Upper lobe of left lung (tissue), 6 donors: ENCODE measurements at regions not wholly inside any gene's neighbourhood (a gene's known extent, or its start where the extent isn't known, plus 50 kb on each side); places are given as distances from the start of the nearest gene placed in this dataset.

ENCODE experiments used
- ATAC-seq, 2 donors: fragments of 200-7000 bp; cut with Tn5 transposase; one replicate each; pipeline ENCODE4 v1.9.1; 2022; ENCODE audit warnings: mild to moderate bottlenecking in 2 of 2, moderate library complexity in 2 of 2; ENCODE audit not compliant: low FRiP score in 2 of 2
- DNase-seq, 2 donors: peaks; one replicate each; pipeline ENCODE4 v3.0.0-alpha.2; 2019 to 2020
- H3K27ac ChIP-seq, 4 donors: fragments of 200-600 bp; sonication (generic); one replicate each; pipeline ENCODE4 v1.5.1; 2016 to 2019
- H3K27me3 ChIP-seq, 4 donors: fragments of 200-600 bp; sonication (generic); one replicate each; pipeline ENCODE4 v1.5.1; 2017 to 2019
- H3K36me3 ChIP-seq, 4 donors: fragments of 200-600 bp; sonication (generic); one replicate each; pipeline ENCODE4 v1.5.1; 2016 to 2019
- H3K4me1 ChIP-seq, 4 donors: fragments of 200-600 bp; sonication (generic); one replicate each; pipeline ENCODE4 v1.5.1; 2018 to 2019
- H3K4me3 ChIP-seq, 4 donors: fragments of 200-600 bp; sonication (generic); one replicate each; pipeline ENCODE4 v1.5.1; 2017 to 2019; ENCODE audit warnings: mild to moderate bottlenecking in 2 of 4, moderate library complexity in 1 of 4
- H3K9me3 ChIP-seq, 4 donors: fragments of 200-600 bp; sonication (generic); one replicate each; pipeline ENCODE4 v1.5.1; 2018 to 2019
- EP300 ChIP-seq, 4 donors: sonication (generic); formaldehyde crosslinking; IDR thresholded peaks; one replicate each; pipeline ENCODE4 v1.5.1; 2017; ENCODE audit warnings: antibody characterized with exemption in 4 of 4, control low read depth in 2 of 4
- POLR2A ChIP-seq, 4 donors: fragments of 450-650 bp; IDR thresholded peaks; one replicate each; pipeline ENCODE4 v1.5.1; 2016 to 2017; ENCODE audit warnings: antibody characterized with exemption in 4 of 4, mild to moderate bottlenecking in 2 of 4
- POLR2AphosphoS5 ChIP-seq, 2 donors: sonication (generic); formaldehyde crosslinking; IDR thresholded peaks; one replicate each; pipeline ENCODE4 v1.5.1; 2017; ENCODE audit warnings: antibody characterized with exemption in 2 of 2
- WGBS, 2 donors: methylation state at CpG; one replicate each; pipeline ENCODE4 v1.1.5; 2017 to 2018; 5-methylcytosine and 5-hydroxymethylcytosine counted together
- TF ChIP-seq, protein P1 (sequence below), 6 experiments: fragments of 450-650 bp in 4 of 6; fragments of 200-600 bp in 2 of 6; sonication (generic) in 2 of 6; IDR thresholded peaks; one replicate each; pipeline ENCODE4 v1.5.1; 2016 to 2019; ENCODE audit warnings: antibody characterized with exemption in 6 of 6
- donor health status: DM: no; HTN: no; CAD: no; lungs with moderate emphysema.
- donor health status: DM: no; HTN: yes; CAD: no; lungs with severe emphysema.

DNA sequence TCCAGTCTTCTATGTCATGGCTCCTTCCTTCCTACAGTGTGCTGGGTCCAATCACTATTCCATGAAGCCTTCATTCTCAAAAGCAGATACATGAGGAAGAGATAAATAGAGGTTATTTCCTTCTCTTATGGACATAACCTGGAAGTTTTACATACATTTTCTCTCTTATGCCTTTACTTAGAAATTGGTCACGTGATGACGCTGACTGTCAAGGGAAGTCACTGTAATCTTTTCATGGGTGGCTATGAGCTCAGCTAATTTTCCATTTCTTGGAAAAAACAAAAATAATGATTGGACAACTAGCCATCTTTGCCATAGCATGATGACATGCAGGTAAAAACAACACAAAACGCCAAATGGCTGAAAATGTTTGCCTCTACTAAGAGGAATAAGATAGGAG, 151.6 kb upstream of the PRSS16 start:
- Histone ChIP-seq H3K27me3 (peaks cover 0 to 7% (median 0%) of the 10 kb centered on the region in 4 donors), H3K4me1 (peaks cover 0 to 13% (median 5%) of the 10 kb centered on the region in 4 donors), H3K36me3 (no peaks in the 10 kb centered on the region), H3K4me3 (no peak overlapping the region), H3K9me3 (no peaks in the 10 kb centered on the region), H3K27ac (no peak overlapping the region)
- DNase-seq (no peak), ATAC-seq (no peak)
- 86 to 89% methylated on average over 3 of the region's 3 CpGs for WGBS, 2 donors
- no peak for TF ChIP-seq POLR2A (IDR thresholded peaks at IDR 0.05)
- TF ChIP-seq, protein P1, sequence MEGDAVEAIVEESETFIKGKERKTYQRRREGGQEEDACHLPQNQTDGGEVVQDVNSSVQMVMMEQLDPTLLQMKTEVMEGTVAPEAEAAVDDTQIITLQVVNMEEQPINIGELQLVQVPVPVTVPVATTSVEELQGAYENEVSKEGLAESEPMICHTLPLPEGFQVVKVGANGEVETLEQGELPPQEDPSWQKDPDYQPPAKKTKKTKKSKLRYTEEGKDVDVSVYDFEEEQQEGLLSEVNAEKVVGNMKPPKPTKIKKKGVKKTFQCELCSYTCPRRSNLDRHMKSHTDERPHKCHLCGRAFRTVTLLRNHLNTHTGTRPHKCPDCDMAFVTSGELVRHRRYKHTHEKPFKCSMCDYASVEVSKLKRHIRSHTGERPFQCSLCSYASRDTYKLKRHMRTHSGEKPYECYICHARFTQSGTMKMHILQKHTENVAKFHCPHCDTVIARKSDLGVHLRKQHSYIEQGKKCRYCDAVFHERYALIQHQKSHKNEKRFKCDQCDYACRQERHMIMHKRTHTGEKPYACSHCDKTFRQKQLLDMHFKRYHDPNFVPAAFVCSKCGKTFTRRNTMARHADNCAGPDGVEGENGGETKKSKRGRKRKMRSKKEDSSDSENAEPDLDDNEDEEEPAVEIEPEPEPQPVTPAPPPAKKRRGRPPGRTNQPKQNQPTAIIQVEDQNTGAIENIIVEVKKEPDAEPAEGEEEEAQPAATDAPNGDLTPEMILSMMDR (IDR thresholded peaks at IDR 0.05) = no peak
- no peak for TF ChIP-seq POLR2AphosphoS5 (IDR thresholded peaks at IDR 0.05)
- no peak for TF ChIP-seq EP300 (IDR thresholded peaks at IDR 0.05)

DNA sequence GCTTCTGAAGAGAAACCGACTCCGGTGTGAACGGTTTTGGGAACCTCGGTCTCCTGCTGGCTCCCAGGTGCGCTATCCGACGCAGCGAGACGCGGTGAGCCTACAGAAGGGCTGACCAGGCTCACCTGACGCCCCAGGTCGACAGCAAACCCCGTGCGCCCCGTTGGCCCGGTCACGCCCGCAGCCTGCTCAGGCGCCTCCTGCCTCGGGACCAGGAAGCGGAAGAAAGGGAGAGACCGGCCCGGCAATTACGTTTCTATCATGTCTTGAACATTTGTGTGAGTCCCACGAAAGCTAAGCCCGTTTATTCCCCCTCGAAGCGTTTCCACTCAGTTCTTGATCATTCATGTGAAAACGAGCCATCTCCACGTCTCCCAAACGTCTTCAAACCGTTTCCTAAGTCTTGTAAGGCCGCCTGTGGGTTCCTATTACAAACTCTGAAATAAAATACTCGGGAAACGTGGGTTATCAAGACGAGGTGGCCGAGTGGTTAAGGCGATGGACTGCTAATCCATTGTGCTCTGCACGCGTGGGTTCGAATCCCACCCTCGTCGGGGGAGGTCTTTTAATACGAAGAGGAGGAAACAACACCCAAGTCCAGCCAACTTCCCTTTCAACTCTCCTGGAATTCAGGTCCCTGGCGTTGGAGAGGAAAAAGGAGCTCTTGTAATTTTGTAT, 150.5 kb upstream of the PRSS16 start:
- no peaks in the 10 kb centered on the region for H3K36me3 ChIP-seq
- no peak overlapping the region for H3K27ac ChIP-seq
- peak; percentile 63 to 86 for DNase-seq
- peak overlapping the region; percentile 18 to 51 (median 38) for H3K4me3 ChIP-seq
- H3K27me3 ChIP-seq = peaks cover 0 to 5% (median 0%) of the 10 kb centered on the region in 4 donors
- WGBS, 2 donors = 1 to 2% methylated on average over 27 to 45 of the region's 45 CpGs
- peak; percentile 56 to 61 for ATAC-seq
- no peak for TF ChIP-seq POLR2A (IDR thresholded peaks at IDR 0.05)
- TF ChIP-seq EP300 (IDR thresholded peaks at IDR 0.05) = no peak
- no peak for TF ChIP-seq POLR2AphosphoS5 (IDR thresholded peaks at IDR 0.05)
- TF ChIP-seq, protein P1 (IDR thresholded peaks at IDR 0.05) = no peak
- H3K9me3 ChIP-seq = no peaks in the 10 kb centered on the region
- H3K4me1 ChIP-seq = peaks cover 0 to 11% (median 3%) of the 10 kb centered on the region in 4 donors

DNA sequence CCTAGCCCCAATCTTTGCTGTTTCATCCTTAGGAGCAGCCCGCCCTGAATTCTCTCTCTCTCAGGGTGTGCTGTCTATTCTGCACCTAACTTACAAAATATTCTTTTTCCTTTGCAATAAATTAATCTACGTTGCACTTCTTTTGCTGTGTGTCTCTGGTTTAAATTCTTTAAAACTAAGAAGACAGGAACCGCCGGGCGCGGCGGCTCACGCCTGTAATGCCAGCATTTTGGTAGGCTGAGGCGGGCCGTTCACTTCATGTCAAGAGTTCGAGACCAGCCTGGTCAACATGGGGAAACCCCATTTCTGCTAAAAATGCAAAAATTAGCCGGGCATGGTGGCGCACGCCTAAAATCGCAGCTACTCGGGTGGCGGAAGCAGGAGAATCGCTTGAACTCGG, 148.5 kb upstream of the PRSS16 start:
- Histone ChIP-seq H3K27ac (no peak overlapping the region), H3K27me3 (no peaks in the 10 kb centered on the region), H3K9me3 (no peaks in the 10 kb centered on the region), H3K4me1 (peaks cover 0 to 7% (median 3%) of the 10 kb centered on the region in 4 donors), H3K36me3 (no peaks in the 10 kb centered on the region), H3K4me3 (no peak overlapping the region)
- WGBS, 2 donors = 96% methylated on average over 19 of the region's 19 CpGs
- DNase-seq (peak in 1 of 2 donors; percentile 79), ATAC-seq (no peak)
- no peak for TF ChIP-seq POLR2AphosphoS5 (IDR thresholded peaks at IDR 0.05)
- no peak for TF ChIP-seq POLR2A (IDR thresholded peaks at IDR 0.05)

DNA sequence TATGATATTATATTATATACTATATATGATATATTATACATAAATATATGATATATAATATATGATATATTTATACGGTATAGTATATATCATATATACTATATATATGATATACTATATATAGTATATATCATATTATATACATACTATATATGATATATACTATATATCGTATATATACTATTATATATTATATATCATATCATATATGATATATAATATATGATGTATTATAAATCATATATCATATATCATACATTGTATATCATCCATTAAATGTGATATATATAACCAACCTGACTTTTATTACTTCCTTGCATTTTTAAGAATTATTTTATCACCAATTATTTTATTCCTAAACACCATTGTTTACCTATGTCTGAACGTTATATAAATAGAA, 146.6 kb upstream of the PRSS16 start:
- Histone ChIP-seq H3K27me3 (no peaks in the 10 kb centered on the region), H3K4me1 (peaks cover 0 to 7% (median 3%) of the 10 kb centered on the region in 4 donors), H3K27ac (no peak overlapping the region), H3K9me3 (no peaks in the 10 kb centered on the region), H3K36me3 (no peaks in the 10 kb centered on the region), H3K4me3 (no peak overlapping the region)
- no peak for DNase-seq
- ATAC-seq = no peak
- 62 to 81% methylated on average over 1 to 3 of the region's 3 CpGs for WGBS, 2 donors
- no peak for TF ChIP-seq POLR2A (IDR thresholded peaks at IDR 0.05)
- no peak for TF ChIP-seq POLR2AphosphoS5 (IDR thresholded peaks at IDR 0.05)
- TF ChIP-seq, protein P1 (IDR thresholded peaks at IDR 0.05) = no peak
- no peak for TF ChIP-seq EP300 (IDR thresholded peaks at IDR 0.05)

DNA sequence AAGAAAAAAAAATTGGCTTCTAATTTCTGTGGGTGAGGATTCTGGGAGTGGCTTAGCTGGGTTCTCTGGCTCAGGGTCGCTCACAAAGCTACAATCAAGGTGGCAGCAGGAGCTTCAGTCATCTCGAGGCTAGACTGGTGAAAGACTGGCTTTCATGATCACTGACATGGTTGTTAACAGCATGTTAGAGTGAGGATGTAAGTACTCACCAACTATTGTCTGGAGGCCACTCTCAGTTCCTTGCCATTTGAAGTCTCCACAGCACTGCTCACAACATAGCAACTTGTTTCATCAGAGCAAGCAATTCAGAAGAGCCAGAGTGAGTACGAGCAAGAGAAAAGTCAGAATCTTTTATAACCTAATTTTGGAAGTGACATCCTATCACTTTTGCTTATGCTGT, 145.7 kb upstream of the PRSS16 start:
- H3K4me3 ChIP-seq = no peak overlapping the region
- 73 to 81% methylated on average over 3 of the region's 3 CpGs for WGBS, 2 donors
- H3K27me3 ChIP-seq = no peaks in the 10 kb centered on the region
- no peaks in the 10 kb centered on the region for H3K9me3 ChIP-seq
- TF ChIP-seq EP300 (IDR thresholded peaks at IDR 0.05) (no peak), POLR2AphosphoS5 (IDR thresholded peaks at IDR 0.05) (no peak), POLR2A (IDR thresholded peaks at IDR 0.05) (no peak)
- TF ChIP-seq, protein P1 (IDR thresholded peaks at IDR 0.05) = no peak
- no peak for ATAC-seq
- no peak overlapping the region for H3K27ac ChIP-seq
- no peaks in the 10 kb centered on the region for H3K36me3 ChIP-seq
- DNase-seq = no peak
- peaks cover 0 to 3% (median 1%) of the 10 kb centered on the region in 4 donors for H3K4me1 ChIP-seq
